ENCODE measurements at regions not wholly inside any gene's neighbourhood (a gene's known extent, or its start where the extent isn't known, plus 50 kb on each side); places are given as distances from the start of the nearest gene placed in this dataset.

GRCh38 chr12:89098441-89099112 is 253.7 kb downstream of the DUSP6 start:
- peak; percentile 9 for DNase-seq (ENCODE audit: low spot score)

DNA sequence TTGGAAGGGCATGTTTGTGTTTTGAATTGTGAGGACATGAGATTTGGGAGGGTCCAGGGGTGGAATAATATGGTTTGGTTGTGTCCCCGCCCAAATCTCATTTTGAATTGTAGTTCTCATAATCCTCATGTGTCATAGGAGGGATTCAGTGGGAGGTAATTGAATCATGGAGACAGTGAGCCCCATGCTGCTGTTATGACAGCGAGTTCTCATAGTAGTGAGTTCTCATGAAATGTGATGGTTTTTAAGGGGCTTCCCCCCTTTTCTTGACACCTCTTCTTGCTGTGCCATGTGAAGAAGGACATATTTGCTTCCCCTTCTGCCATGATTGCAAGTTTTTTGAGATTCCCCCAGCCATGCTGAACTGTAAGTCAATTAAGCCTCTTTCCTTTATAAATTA is 260.0 kb downstream of the DUSP6 start:
- DNase-seq (ENCODE audit: low spot score): no peak

DNA sequence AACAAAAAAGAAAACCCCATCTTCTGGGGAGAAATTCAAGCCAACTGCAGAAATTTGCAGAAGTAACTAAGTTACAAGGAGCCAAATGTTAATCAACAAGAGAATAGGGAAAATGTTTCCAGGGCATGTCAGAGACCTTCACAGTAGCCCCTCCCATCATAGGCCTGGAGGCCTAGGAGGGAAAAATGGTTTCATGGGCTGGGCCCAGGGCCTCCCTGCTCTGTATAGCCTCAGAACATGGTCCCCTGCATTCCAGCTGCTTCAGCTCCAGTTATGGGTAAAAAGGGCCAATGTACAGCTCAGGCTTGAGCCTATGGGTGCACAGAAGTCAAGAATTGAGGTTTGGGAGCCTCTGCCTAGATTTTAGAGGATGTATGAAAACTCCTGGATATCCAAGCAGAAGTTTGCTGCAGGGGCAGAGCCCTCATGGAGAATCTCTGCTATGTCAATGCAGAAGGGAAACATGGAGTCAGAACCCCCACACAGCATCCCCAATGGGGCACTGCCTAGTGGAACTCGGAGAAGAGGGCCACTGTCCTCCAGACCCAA is 260.9 kb downstream of the DUSP6 start:
- DNase-seq (ENCODE audit: low spot score): no peak

- no peak for DNase-seq (ENCODE audit: low spot score)
Observed at GRCh38 chr12:89089264-89089663, 263.0 kb downstream of the DUSP6 start.

DNA sequence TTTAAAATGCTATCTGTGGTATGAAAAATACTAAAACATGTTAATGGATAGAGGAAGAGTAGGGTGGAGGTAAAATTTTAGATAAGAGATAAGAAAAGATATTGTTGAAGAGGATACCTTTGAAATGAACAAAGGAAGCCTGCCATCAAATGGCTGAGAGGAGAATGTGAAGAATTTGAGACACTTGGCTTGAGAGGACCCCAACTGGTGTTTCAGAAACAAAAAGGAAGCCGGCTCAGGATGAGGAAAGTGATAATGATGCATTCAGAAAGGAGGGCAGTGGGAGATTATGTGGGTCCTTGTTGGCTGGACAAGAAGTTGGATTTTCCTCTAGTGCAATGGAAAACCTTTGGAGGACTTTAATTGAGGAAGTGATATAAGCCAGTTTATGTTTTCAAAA is 264.4 kb downstream of the DUSP6 start:
- no peak for DNase-seq (ENCODE audit: low spot score)

DNA sequence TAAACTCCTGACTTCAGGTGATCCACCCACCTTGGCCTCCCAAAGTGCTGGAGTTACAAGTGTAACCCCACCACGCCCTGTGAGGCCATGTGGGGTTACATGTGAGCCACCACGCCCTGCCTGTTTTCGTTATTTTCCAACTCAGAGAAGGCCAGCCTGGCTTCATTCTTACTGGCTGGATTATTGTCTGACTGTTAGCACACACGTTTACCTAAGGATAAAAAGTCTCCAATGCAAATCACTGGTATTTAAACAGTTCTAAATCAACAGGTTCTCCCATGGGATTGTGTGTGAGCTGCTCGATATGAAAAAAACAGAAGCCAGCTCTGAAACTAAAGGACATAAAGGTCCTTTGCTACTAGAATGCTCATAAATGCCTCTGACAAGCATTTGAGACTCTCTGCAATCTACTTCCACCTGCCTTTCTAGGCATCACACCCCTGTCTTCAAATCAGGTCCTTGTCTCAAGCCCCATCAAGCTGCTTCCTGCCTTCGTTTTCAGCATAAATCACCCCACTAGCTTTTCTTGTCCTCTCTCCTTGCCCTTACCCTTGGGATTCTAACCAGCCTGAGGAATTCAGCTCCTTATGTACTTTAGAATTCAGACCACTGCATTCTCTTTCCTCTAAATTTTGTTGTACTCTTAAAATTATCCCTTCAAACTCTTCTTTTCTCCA is 265.0 kb downstream of the DUSP6 start:
- no peak for DNase-seq (ENCODE audit: low spot score)

- DNase-seq (ENCODE audit: low spot score): no peak
Observed at GRCh38 chr12:89085421-89085820, 266.9 kb downstream of the DUSP6 start.

DNA sequence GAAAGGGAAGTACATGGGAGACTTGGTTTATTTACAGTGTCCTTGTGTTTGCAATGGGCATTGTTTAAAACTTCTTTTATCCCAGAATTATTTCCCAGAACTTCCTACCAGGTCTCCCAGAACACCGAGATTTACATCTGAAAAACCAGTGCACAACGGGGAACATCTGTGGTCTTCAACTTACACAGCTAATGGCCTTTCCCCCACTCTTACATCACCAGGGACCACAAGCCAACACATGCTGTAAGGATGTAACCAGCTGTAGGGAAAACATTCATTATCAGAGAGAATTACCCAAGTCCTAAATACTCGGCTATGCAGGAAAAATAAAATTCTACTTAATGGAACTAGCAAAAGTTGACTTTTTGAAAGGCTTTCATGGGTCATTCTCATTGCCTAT is 267.6 kb downstream of the DUSP6 start:
- no peak for DNase-seq (ENCODE audit: low spot score)

DNA sequence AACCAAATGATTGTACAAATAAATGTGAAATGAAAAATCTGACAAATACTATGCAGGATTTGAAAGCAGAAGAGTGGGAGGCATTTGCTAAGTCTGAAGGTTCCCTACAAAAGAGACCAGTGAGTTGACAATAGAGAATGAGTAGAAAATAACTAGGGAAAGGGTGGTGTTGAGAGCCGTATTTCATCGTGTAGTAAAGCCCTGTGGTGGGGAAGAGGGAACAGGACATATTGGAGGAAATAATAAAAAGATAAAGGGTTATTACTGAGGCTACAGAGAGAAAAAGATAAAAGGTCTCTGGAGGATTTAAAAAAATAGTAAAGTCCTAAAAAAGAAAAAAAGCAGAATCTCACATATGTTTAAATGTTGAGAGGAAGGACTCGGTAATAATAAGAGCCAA is 268.8 kb downstream of the DUSP6 start:
- no peak for DNase-seq (ENCODE audit: low spot score)

GRCh38 chr12:89082370-89082753 is 269.9 kb downstream of the DUSP6 start:
- no peak for DNase-seq (ENCODE audit: low spot score)

GRCh38 chr12:89081719-89082369 is 270.5 kb downstream of the DUSP6 start:
- no peak for DNase-seq (ENCODE audit: low spot score)

DNA sequence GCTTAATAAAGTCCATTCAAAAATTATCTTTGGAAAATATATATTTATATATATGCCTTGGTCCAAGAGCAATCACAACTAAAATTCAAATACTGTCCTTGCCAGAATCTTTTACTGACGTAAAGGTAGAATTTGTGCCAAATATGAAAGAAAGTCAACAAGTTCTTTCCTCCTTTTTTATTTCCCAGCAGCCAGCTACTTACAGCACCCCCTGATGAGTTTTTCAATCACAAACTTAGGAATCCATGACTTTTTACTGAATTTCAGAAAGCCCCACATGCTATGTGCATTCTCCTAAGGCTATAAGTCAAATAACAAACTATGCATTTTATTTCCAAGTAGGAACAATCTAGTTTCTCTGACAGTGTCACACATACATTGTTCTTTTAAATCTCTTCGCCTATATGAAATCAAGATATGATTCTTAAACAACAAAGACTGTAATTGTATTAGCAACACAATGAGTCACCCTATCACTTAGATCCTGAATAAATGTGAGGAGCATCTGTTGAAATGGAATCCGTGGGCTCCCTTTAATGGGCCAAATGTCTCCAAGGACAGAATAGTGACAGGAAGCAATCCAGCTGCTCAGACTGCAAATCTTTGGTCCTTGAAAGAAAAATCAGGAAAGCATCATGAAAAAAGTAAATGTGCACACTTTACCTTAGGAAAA is 271.4 kb downstream of the DUSP6 start:
- DNase-seq (ENCODE audit: low spot score): no peak

GRCh38 chr12:89075880-89076540 is 276.3 kb downstream of the DUSP6 start:
- no peak for DNase-seq (ENCODE audit: low spot score)

GRCh38 chr12:89073659-89074058 is 278.6 kb downstream of the DUSP6 start:
- no peak for DNase-seq (ENCODE audit: low spot score)

GRCh38 chr12:89073027-89073398 is 279.3 kb downstream of the DUSP6 start:
- DNase-seq (ENCODE audit: low spot score): no peak

DNA sequence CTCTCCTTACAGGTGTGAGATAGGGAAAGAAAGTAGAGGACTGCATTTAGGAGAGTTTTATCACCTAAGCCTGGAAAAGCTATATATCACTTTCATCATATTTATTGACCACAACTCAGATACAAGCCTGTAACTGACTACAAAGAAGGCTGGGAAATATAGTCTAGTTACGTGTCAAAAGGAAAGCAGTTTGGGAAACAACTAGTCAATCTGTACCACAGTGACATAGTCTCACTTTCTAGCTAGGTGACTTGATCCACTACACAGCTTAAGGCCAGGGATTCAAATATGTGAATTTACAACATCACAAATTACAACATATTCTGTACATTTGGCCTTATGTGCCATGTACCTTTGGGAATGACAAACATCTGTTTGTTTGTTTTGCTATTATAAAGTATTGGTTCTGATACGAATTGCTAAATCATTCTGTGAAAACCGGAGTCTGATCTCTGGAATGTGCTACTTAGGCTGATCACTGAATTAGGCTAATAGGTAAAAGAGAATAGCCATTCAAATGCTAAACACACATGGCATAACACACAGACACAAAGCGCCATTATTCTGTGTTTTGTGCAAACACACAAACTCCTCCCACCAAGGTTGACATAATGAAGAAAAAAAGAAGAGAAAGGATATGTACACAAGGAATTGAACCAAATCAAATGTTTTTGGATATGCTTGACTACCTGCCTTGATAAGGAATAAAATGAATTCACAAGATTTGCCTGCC is 279.8 kb downstream of the DUSP6 start:
- DNase-seq (ENCODE audit: low spot score): no peak

DNA sequence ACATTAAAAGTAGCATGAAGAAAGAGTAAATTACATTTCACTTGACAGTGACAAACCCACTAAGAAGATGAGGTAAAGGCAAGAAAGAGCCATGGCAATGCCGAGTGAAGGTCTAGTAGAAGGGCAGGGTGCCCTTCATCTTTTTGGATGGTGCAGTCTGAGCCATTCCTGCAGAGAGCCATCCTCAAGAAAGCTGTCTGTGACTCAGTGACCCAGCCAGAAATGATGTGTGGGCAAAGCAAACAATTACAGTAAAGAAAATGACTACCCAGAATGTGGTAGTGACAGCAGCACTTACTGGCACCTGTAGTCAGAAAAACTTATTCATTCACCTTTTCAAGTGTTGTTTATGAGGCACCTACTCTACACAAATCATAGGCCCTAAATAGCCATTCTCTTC is 281.7 kb downstream of the DUSP6 start:
- no peak for DNase-seq (ENCODE audit: low spot score)

DNA sequence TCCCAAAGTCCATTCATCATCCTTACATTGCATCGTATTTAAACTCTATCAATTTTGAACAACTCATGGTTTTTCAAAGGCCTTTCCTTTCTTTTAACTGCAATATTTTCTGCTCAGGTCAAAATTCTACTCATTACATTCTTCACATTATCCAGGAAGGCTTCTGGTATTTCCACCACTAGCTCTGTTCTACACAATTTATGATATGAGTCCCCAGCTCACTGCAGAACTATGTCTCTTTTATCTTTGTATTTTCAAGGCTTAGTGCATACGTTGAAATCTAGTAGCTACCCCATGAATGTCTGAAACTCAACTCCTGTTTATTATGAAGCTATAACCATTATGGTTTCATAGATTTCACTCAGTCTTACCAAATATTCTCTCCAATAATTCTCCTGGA is 282.9 kb downstream of the DUSP6 start:
- DNase-seq (ENCODE audit: low spot score): no peak

- no peak for DNase-seq (ENCODE audit: low spot score)
Observed at GRCh38 chr12:89067421-89068187, 284.7 kb downstream of the DUSP6 start.

DNA sequence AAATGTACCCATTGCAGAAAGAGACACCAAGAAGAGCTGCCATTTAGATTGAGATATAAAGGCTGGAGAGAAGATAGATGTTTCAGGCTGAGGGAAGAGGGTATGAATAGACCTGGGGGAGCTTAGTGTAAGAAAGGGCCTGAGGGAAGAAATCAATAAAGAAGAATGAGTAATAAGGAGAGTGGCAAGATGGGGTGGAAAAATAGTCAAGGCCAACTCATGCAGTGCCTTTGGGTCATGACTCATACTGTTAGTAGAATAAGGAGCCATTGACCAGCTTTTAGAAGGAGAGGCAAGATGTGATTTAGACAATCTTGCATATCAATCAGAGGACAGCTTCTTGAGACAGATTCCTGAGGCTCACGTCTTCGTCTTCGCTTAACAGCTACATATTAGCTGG is 287.5 kb downstream of the DUSP6 start:
- no peak for DNase-seq (ENCODE audit: low spot score)

DNA sequence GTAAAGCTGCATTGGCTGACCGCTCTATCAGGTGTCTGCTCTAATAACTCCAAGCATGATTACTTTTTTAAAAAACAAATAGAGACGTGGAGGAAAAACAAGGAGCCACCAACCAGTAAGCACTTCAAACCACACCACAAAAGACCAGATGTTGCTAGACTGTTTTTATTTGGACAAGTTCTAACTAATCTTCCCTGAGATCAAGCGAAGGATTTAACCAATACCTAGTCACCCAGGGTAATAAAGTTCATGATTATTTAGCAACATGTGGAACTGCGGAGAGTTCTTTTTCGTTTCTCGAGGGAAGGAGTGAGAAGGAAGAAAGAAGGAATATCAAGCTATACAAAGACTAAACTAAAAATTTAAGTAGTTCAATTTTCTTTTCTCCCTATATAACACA is 288.1 kb downstream of the DUSP6 start:
- no peak for DNase-seq (ENCODE audit: low spot score)
